UCSD-AML1 (cell line): ENCODE measurements at regions not wholly inside any gene's neighbourhood (a gene's known extent, or its start where the extent isn't known, plus 50 kb on each side); places are given as distances from the start of the nearest gene placed in this dataset.

ENCODE experiments used
- DNase-seq: peaks from one replicate; lab custom pipeline; 2025; ENCODE audit not compliant: unreplicated experiment; lab: John Stamatoyannopoulos, UW

- DNase-seq: no peak
Observed at GRCh38 chr1:36689992-36690391, 207.3 kb upstream of the CSF3R start.

DNA sequence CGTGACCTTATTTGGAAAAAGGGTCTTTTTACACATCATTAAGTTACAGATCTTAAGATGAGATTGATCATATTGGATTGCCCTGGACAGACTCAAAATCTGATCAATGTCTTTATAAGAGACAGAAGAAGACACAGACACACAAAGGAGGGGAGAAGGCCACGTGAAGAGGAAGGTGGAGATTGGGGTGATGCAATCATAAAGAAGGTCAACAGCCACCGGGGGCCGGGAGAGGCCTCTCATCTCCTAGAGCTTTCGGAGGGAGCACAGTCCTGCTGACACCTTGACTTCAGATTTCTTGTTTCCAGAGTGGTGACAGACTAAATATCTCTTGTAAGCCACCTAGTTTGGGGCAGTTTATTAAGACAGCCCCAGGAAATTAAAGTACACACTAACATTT is 204.6 kb upstream of the CSF3R start:
- no peak for DNase-seq

GRCh38 chr1:36675931-36676562 is 193.3 kb upstream of the CSF3R start:
- no peak for DNase-seq

- DNase-seq: no peak
Observed at GRCh38 chr1:36675106-36675505, 192.4 kb upstream of the CSF3R start.

DNA sequence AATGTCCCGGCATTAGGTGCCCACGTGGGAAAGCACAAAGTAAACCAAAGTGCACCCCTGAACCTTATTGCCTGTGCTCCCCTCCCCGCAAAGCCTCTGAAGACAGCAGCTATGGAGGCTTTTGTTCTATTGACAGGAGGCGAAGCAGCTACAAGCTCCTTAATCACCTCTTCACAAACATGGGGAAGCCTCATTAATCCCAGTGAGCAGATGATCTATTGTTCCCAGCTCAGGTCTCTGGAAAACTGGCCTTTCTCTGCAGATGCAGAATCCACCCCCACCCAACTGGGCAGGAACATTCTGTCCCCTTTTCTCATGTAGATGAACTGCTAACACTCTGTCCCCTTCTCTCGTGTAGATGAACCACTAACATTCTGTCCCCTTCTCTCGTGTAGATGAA is 190.5 kb upstream of the CSF3R start:
- DNase-seq: no peak

GRCh38 chr1:36669262-36669661 is 186.5 kb upstream of the CSF3R start:
- DNase-seq: no peak

DNA sequence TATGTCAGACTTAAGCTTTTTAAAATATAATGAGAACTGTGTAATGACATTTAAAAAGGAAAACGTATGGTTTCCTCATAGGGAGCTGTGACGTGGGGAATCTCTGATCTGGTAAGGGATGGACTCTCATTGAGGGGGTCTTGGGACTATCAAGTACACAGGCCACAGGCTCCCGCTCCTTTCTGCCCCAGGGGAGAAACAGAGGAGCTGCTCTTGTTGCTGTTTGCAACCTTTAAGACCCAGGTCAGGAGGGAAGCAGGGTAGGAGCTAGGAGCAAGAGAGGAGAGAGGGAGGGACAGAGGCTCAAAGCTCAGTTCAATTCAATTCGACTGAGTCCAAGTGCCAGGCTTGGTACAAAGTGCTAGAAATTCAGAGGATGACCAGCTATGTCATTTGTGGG is 185.1 kb upstream of the CSF3R start:
- DNase-seq: no peak

- DNase-seq: no peak
Observed at GRCh38 chr1:36667256-36667655, 184.5 kb upstream of the CSF3R start.

GRCh38 chr1:36665478-36666080 is 182.9 kb upstream of the CSF3R start:
- no peak for DNase-seq

- DNase-seq: no peak
Observed at GRCh38 chr1:36664571-36665287, 182.0 kb upstream of the CSF3R start.

GRCh38 chr1:36663772-36664430 is 181.2 kb upstream of the CSF3R start:
- DNase-seq: no peak

GRCh38 chr1:36658838-36659237 is 176.1 kb upstream of the CSF3R start:
- DNase-seq: no peak

- DNase-seq: no peak
Observed at GRCh38 chr1:36657826-36658225, 175.1 kb upstream of the CSF3R start.

GRCh38 chr1:36656838-36657237 is 174.1 kb upstream of the CSF3R start:
- DNase-seq: no peak

DNA sequence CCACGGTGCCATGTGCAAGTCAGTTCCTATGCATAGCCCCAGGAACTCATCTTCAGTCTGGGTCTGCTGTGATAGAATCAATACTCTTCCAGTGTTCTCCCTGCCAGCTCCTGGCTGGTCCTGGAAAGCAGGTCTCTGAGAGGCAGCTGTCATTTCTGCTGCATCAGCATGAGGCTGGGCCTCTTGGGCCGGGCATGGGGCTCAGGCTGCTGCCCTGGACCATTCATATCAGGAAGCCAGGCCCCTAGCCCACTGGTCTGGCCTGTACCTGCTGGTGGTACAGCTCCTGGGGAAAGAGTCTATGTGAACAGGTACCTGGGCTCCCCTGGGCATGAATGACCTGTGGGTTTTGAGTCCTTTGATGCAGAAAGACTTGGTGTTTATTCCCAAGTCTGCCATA is 173.6 kb upstream of the CSF3R start:
- no peak for DNase-seq

- DNase-seq: no peak
Observed at GRCh38 chr1:36654586-36654985, 171.9 kb upstream of the CSF3R start.

DNA sequence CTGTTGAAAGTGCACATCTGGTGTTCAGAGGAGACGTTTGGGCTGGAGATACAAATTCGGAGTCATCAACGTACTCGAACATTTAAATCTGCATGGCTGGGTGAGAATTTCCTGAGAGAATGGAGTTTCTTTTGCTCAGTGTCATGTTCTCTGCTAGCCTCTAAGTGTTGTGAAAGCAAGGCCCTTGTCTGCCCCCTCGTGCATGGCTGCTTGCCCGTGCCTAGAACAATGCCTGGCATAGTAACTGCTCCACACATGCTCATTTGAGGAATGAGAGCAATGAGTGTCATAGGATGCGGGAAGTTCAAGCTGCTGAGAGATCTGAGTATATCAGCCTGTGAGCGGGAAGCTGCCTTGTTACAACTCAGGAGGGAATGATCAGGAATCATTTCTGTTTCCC is 171.1 kb upstream of the CSF3R start:
- DNase-seq: no peak

DNA sequence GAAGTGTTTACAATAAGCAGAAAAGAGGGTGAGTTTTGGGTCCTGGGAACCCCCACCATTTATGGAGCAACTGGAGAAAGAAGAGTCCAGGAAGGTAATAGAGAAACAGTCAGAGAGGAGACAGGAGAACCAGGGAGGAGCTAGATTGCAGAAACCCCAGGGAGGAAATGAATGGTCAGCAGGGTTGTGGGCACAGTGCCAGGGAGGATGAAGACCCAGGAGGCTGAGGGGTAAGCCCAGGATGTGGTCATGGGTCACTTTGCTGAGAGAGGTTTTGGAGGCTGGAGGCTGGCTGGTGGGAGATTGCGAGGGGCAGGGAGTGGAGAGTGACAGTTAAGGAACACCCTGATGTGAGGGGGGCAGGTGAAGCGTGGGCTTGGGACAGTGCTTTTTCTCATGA is 169.9 kb upstream of the CSF3R start:
- peak; percentile 29 for DNase-seq

- DNase-seq: no peak
Observed at GRCh38 chr1:36652011-36652410, 169.3 kb upstream of the CSF3R start.

GRCh38 chr1:36651176-36651910 is 168.6 kb upstream of the CSF3R start:
- no peak for DNase-seq
